Activated B cell treated with CpG ODN at 0.5 μM for 24 hours (primary cell): ENCODE measurements at regions not wholly inside any gene's neighbourhood (a gene's known extent, or its start where the extent isn't known, plus 50 kb on each side); places are given as distances from the start of the nearest gene placed in this dataset.

Experiments
- ATAC-seq: fragments of 200-7000 bp; cut with Tn5 transposase; one replicate; pipeline ENCODE4 v1.10.0; 2021; ENCODE audit warnings: low read depth, mild to moderate bottlenecking, moderate library complexity
- CTCF ChIA-PET: fragments of 350-600 bp; sonication (Branson Sonifier 250); formaldehyde crosslinking; loops from one replicate; lab custom pipeline; 2021; ENCODE audit warnings: antibody characterized with exemption; lab: Charles Lee
- POLR2A ChIA-PET: fragments of 350-600 bp; sonication (Branson Sonifier 250); formaldehyde crosslinking; loops from one replicate; lab custom pipeline; 2021; ENCODE audit warnings: antibody characterized with exemption; lab: Charles Lee
- DNase-seq: peaks from one replicate; pipeline ENCODE4 v3.0.0; 2022
- H3K27ac Mint-ChIP-seq: one replicate; pipeline ENCODE4 v1.8.0; 2020; ENCODE audit warnings: mixed read lengths
- H3K27me3 Mint-ChIP-seq: one replicate; pipeline ENCODE4 v1.8.0; 2021; ENCODE audit warnings: mixed read lengths
- H3K36me3 Mint-ChIP-seq: one replicate; pipeline ENCODE4 v1.8.0; 2021; ENCODE audit warnings: low read depth, mixed read lengths
- H3K4me1 Mint-ChIP-seq: one replicate; pipeline ENCODE4 v1.8.0; 2021; ENCODE audit warnings: mixed read lengths
- H3K4me3 Mint-ChIP-seq: one replicate; pipeline ENCODE4 v1.8.0; 2020; ENCODE audit warnings: mild to moderate bottlenecking, mixed read lengths
- H3K9me3 Mint-ChIP-seq: one replicate; pipeline ENCODE4 v1.8.0; 2020; ENCODE audit warnings: mixed read lengths
- intact Hi-C: fragments of 100-400 bp; cut with micrococcal nuclease; formaldehyde crosslinking; loops from one replicate; pipeline ENCODE4 v1.15.1; 2024
- TF ChIP-seq, protein P1 (sequence below): fragments of 200-600 bp; IDR thresholded peaks from one replicate; pipeline ENCODE4 v1.8.0; 2022; ENCODE audit warnings: antibody characterized with exemption, mild to moderate bottlenecking

GRCh38 chr11:104526006-104526405 is 362.1 kb upstream of the PDGFD start:
- Mint-ChIP-seq H3K36me3 (no peaks in the 10 kb centered on the region), H3K4me1 (no peaks in the 10 kb centered on the region), H3K27ac (no peak overlapping the region), H3K9me3 (no peaks in the 10 kb centered on the region), H3K4me3 (no peak overlapping the region), H3K27me3 (peaks cover 2% of the 10 kb centered on the region)
- no peak for DNase-seq
- intact Hi-C loops, result no loop called here
- TF ChIP-seq, protein P1, sequence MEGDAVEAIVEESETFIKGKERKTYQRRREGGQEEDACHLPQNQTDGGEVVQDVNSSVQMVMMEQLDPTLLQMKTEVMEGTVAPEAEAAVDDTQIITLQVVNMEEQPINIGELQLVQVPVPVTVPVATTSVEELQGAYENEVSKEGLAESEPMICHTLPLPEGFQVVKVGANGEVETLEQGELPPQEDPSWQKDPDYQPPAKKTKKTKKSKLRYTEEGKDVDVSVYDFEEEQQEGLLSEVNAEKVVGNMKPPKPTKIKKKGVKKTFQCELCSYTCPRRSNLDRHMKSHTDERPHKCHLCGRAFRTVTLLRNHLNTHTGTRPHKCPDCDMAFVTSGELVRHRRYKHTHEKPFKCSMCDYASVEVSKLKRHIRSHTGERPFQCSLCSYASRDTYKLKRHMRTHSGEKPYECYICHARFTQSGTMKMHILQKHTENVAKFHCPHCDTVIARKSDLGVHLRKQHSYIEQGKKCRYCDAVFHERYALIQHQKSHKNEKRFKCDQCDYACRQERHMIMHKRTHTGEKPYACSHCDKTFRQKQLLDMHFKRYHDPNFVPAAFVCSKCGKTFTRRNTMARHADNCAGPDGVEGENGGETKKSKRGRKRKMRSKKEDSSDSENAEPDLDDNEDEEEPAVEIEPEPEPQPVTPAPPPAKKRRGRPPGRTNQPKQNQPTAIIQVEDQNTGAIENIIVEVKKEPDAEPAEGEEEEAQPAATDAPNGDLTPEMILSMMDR, result no peak
- ATAC-seq, result no peak
- ChIA-PET CTCF (no interaction called here), POLR2A (no interaction called here)

GRCh38 chr11:104525416-104525815 is 361.5 kb upstream of the PDGFD start:
- intact Hi-C loops, result no loop called here
- H3K9me3 Mint-ChIP-seq, result no peaks in the 10 kb centered on the region
- no peaks in the 10 kb centered on the region for H3K4me1 Mint-ChIP-seq
- peaks cover 2% of the 10 kb centered on the region for H3K27me3 Mint-ChIP-seq
- TF ChIP-seq, protein P1, result no peak
- H3K27ac Mint-ChIP-seq, result no peak overlapping the region
- CTCF ChIA-PET, result no interaction called here
- no peaks in the 10 kb centered on the region for H3K36me3 Mint-ChIP-seq
- DNase-seq (no peak), ATAC-seq (no peak)
- H3K4me3 Mint-ChIP-seq, result no peak overlapping the region
- POLR2A ChIA-PET, result no interaction called here

DNA sequence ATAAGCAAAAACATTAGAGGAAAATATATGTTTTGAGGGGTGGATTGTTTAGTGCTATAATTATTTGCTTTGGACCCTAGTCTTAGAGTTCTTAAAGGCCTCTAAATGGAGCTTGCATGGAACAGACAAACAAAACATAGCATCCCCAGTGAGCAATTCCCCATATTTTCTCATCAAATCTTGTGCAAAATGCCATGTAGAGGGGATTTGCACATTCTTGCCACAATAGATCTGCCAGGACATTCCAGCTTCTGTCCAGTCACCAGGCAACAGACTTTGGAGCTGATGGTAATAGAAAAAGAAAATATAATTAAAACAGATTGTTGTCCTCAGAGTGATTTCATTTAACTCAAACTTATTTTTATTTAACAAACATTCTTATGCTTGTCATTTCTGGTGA is 360.3 kb upstream of the PDGFD start:
- intact Hi-C loops, result no loop called here
- H3K27ac Mint-ChIP-seq, result no peak overlapping the region
- ChIA-PET CTCF (no interaction called here), POLR2A (no interaction called here)
- peaks cover 2% of the 10 kb centered on the region for H3K27me3 Mint-ChIP-seq
- no peaks in the 10 kb centered on the region for H3K9me3 Mint-ChIP-seq
- no peak overlapping the region for H3K4me3 Mint-ChIP-seq
- ATAC-seq, result no peak
- H3K4me1 Mint-ChIP-seq, result no peaks in the 10 kb centered on the region
- DNase-seq, result no peak
- TF ChIP-seq, protein P1, result no peak
- no peaks in the 10 kb centered on the region for H3K36me3 Mint-ChIP-seq

DNA sequence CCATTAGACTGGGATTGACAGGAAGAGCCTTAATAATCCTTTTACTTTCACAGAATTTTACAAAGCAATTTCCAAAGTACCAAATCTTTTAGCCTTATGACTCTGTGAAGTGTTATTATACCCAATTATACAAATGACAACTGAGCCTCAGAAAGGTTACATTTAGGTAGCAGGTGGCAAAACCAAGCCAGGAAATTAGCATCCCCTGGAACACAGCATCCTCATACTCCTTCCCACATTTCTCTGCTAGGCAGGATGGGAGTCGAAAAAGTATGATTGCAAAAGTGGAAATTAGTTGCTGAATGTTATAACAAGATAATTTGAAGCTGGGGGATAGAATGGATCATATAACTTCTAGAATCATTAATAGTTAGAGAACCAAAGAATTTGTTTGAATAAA is 359.7 kb upstream of the PDGFD start:
- intact Hi-C loops, result no loop called here
- ChIA-PET POLR2A (no interaction called here), CTCF (no interaction called here)
- H3K9me3 Mint-ChIP-seq, result no peaks in the 10 kb centered on the region
- no peak overlapping the region for H3K4me3 Mint-ChIP-seq
- H3K36me3 Mint-ChIP-seq, result no peaks in the 10 kb centered on the region
- H3K27me3 Mint-ChIP-seq, result peaks cover 2% of the 10 kb centered on the region
- DNase-seq (no peak), ATAC-seq (no peak)
- H3K4me1 Mint-ChIP-seq, result no peaks in the 10 kb centered on the region
- H3K27ac Mint-ChIP-seq, result no peak overlapping the region
- TF ChIP-seq, protein P1, result no peak

DNA sequence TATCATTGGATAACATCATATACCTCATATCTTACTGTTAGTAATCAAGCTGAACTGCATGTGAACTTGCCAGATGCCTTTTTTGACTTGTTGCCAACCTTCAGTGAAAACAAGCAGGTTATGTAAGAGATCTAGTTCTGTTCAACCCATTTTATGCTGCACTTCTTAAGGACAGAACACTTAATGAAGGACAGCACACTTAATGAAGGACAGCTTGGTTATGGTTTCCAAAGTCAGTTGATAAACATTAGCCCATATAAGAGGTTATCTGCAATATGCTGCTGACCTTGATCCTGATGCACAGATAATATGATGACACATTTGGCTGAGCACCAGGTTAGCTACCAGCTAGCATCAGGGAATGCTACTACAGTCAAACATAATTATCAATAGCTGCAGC is 358.7 kb upstream of the PDGFD start:
- POLR2A ChIA-PET, result no interaction called here
- Mint-ChIP-seq H3K4me3 (no peak overlapping the region), H3K27me3 (peaks cover 4% of the 10 kb centered on the region), H3K36me3 (no peaks in the 10 kb centered on the region), H3K9me3 (no peaks in the 10 kb centered on the region), H3K27ac (no peak overlapping the region), H3K4me1 (no peaks in the 10 kb centered on the region)
- intact Hi-C loops, result no loop called here
- ATAC-seq (no peak), DNase-seq (no peak)
- TF ChIP-seq, protein P1, result no peak
- CTCF ChIA-PET, result no interaction called here
